Lung (tissue), 11 donors: ENCODE measurements at regions not wholly inside any gene's neighbourhood (a gene's known extent, or its start where the extent isn't known, plus 50 kb on each side); places are given as distances from the start of the nearest gene placed in this dataset.
"Not testable (repeated sequence)": the region's sequence is repeated elsewhere in the genome, so short reads cannot be mapped to it uniquely, and the experiment has no call there.

ENCODE experiments used
- ATAC-seq: fragments of 200-7000 bp; cut with Tn5 transposase; one replicate; pipeline ENCODE4 v1.9.1; 2020; ENCODE audit warnings: moderate number of reproducible peaks; ENCODE audit not compliant: insufficient read depth, low FRiP score
- DNase-seq, 3 donors: peaks; one replicate each; pipeline ENCODE4 v3.0.0-alpha.2; 2013 to 2017
- H3K27ac ChIP-seq, 2 donors: one replicate each; pipeline ENCODE4 v1.5.1; 2013; ENCODE audit warnings: mild to moderate bottlenecking in 2 of 2, moderate library complexity in 2 of 2, control low read depth in 1 of 2, inconsistent platforms in 1 of 2, low read depth in 1 of 2, low read length in 1 of 2
- H3K27me3 ChIP-seq, 3 donors: one replicate each; pipeline ENCODE4 v1.5.1; 2013; ENCODE audit warnings: low read length in 2 of 3; ENCODE audit not compliant: control insufficient read depth in 3 of 3, insufficient read depth in 3 of 3
- H3K36me3 ChIP-seq, 4 donors: one replicate each; pipeline ENCODE4 v1.5.1; 2013; ENCODE audit warnings: low read length in 4 of 4, mild to moderate bottlenecking in 1 of 4, moderate library complexity in 1 of 4; ENCODE audit not compliant: control insufficient read depth in 4 of 4, insufficient read depth in 4 of 4
- H3K4me1 ChIP-seq, 5 donors: one replicate each; pipeline ENCODE4 v1.5.1; 2013; ENCODE audit warnings: low read length in 5 of 5, mild to moderate bottlenecking in 2 of 5, moderate library complexity in 1 of 5; ENCODE audit not compliant: control insufficient read depth in 5 of 5, insufficient read depth in 5 of 5
- H3K4me3 ChIP-seq: one replicate; pipeline ENCODE4 v1.5.1; 2013; ENCODE audit warnings: mild to moderate bottlenecking, control low read depth, moderate library complexity
- H3K9ac ChIP-seq, 2 donors: one replicate each; pipeline ENCODE4 v1.5.1; 2013; ENCODE audit warnings: low read length in 2 of 2, control low read depth in 1 of 2; ENCODE audit not compliant: insufficient read depth in 1 of 2
- H3K9me3 ChIP-seq, 4 donors: one replicate each; pipeline ENCODE4 v1.5.1; 2013; ENCODE audit warnings: low read length in 3 of 4, mild to moderate bottlenecking in 1 of 4, moderate library complexity in 1 of 4; ENCODE audit not compliant: control insufficient read depth in 4 of 4, insufficient read depth in 3 of 4
- WGBS, 2 donors: extraction: QIAGEN DNeasy Blood & Tissue Kit; methylation state at CpG; one replicate each; pipeline ENCODE4 v1.1.7; 2013; 5-methylcytosine and 5-hydroxymethylcytosine counted together
- TF ChIP-seq, protein P1 (sequence below): IDR thresholded peaks from 2 replicates; pipeline ENCODE4 v1.5.1; 2012; ENCODE audit warnings: mild to moderate bottlenecking; ENCODE audit errors: control extremely low read depth, extremely low read depth
- donor health status: control.
- donor health status: control.
- donor health status: Bipolar disorder and iron deficiency.
- donor health status: healthy.
- donor health status: DM: yes; HTN: yes; CAD: no.

DNA sequence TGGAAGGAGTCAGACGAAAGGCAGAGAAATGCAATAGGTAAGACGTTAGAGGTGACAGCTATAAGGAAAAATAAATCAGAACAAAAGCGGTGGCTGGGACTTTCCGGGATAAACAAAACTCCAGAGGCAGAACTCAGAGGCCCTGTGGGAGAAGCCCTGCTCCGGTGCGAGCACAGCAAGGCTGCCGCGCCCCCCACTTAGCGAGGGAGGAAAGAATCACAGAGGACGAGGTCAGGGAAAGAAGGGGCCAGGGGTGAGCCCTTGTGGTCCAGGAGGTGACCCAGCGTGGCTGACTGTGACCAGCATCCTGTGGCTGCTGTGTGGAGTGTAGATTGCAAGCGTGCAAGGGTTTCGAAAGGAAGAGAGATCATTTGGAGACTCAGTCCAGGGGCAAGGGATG, 591.8 kb upstream of the ADARB2 start:
- ATAC-seq (no peak), DNase-seq (no peak)
- Histone ChIP-seq H3K4me3 (no peak overlapping the region), H3K27ac (no peak overlapping the region), H3K4me1 (no peaks in the 10 kb centered on the region), H3K27me3 (no peaks in the 10 kb centered on the region), H3K9me3 (peaks cover 0 to 3% (median under 1%) of the 10 kb centered on the region in 4 donors), H3K36me3 (no peaks in the 10 kb centered on the region), H3K9ac (no peak overlapping the region)
- whole genome bisulfite sequencing, 2 donors: 79 to 81% methylated on average over 13 of the region's 13 CpGs
- TF ChIP-seq, protein P1, sequence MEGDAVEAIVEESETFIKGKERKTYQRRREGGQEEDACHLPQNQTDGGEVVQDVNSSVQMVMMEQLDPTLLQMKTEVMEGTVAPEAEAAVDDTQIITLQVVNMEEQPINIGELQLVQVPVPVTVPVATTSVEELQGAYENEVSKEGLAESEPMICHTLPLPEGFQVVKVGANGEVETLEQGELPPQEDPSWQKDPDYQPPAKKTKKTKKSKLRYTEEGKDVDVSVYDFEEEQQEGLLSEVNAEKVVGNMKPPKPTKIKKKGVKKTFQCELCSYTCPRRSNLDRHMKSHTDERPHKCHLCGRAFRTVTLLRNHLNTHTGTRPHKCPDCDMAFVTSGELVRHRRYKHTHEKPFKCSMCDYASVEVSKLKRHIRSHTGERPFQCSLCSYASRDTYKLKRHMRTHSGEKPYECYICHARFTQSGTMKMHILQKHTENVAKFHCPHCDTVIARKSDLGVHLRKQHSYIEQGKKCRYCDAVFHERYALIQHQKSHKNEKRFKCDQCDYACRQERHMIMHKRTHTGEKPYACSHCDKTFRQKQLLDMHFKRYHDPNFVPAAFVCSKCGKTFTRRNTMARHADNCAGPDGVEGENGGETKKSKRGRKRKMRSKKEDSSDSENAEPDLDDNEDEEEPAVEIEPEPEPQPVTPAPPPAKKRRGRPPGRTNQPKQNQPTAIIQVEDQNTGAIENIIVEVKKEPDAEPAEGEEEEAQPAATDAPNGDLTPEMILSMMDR: no peak

DNA sequence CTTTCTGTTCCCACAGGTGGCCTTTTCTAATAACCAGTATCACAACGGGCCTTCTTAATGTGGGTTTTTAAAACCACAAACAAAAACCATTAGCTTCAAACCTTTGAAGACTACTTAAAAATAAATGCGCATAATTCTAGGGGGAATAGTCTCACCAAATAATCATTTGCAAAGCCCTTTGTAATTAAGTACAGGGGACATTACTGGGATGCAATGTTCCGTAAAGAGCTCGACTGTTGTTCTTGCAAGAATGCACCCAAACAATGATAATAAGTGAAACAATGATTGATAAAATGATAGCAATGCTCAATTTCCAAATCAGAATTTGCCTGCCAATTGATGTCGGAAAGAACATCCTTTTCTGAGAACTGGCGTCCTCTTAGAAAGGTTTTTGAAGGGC, 589.1 kb upstream of the ADARB2 start:
- H3K9ac ChIP-seq: no peak overlapping the region
- peaks cover 0 to 2% (median 0%) of the 10 kb centered on the region in 4 donors for H3K9me3 ChIP-seq
- H3K36me3 ChIP-seq: no peaks in the 10 kb centered on the region
- DNase-seq (no peak), ATAC-seq (no peak)
- H3K4me1 ChIP-seq: no peaks in the 10 kb centered on the region
- no peak overlapping the region for H3K27ac ChIP-seq
- H3K27me3 ChIP-seq: no peaks in the 10 kb centered on the region
- TF ChIP-seq, protein P1: no peak
- no peak overlapping the region for H3K4me3 ChIP-seq
- 88% methylated on average over 6 of the region's 6 CpGs for WGBS, 2 donors

DNA sequence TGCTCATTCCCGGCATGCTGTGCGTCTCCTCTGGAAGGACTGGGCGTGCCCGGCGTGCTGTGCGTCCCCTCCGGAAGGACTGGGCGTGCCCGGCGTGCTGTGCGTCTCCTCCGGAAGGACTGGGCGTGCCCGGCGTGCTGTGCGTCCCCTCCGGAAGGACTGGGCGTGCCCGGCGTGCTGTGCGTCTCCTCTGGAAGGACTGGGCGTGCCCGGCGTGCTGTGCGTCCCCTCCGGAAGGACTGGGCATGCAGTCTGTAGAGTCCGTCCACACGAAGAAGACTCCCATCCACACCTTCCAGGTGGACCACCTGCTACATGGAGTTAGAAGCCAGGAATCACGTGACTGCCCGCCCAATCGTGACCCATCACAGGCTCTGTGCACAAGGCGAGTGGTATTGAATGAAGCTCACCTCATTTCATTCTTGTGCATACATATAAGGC, 577.7 kb upstream of the ADARB2 start:
- not testable (repeated sequence) for DNase-seq, H3K9ac ChIP-seq, H3K4me3 ChIP-seq, H3K36me3 ChIP-seq, H3K27ac ChIP-seq, ATAC-seq, H3K4me1 ChIP-seq, H3K27me3 ChIP-seq
- peaks cover 0 to 16% (median 0%) of the 10 kb centered on the region in 4 donors for H3K9me3 ChIP-seq
- WGBS, 2 donors: 90 to 91% methylated on average over 30 to 32 of the region's 32 CpGs

DNA sequence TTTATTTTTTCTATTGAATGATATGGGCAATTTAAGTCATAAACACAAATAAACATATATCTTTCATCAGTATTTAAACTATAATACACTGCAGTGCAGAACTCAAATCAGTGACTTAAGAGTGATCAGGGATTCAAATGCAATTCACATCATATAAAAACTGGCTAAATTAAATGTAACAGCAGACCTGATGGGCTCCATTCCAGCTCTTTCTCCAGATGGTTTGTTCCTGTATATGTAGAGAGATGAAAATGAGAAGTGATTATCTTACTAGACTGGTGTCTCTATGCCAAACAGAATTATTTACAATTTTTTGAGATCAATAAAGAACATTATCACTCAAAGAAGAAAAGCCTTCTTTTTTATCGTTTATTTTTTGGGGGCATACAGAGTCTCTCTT, 568.8 kb upstream of the ADARB2 start:
- WGBS, 2 donors: 91 to 92% methylated on average over 1 of the region's 1 CpG
- TF ChIP-seq, protein P1: no peak
- Histone ChIP-seq H3K27ac (no peak overlapping the region), H3K36me3 (no peaks in the 10 kb centered on the region), H3K4me3 (no peak overlapping the region), H3K27me3 (peaks cover 0 to 4% (median 0%) of the 10 kb centered on the region in 3 donors), H3K9ac (no peak overlapping the region), H3K4me1 (no peaks in the 10 kb centered on the region), H3K9me3 (peaks cover 0 to 8% (median 0%) of the 10 kb centered on the region in 4 donors)
- DNase-seq (no peak), ATAC-seq (no peak)
